ENCODE measurements at regions not wholly inside any gene's neighbourhood (a gene's known extent, or its start where the extent isn't known, plus 50 kb on each side); places are given as distances from the start of the nearest gene placed in this dataset.
"Not testable (repeated sequence)": the region's sequence is repeated elsewhere in the genome, so short reads cannot be mapped to it uniquely, and the experiment has no call there.

DNA sequence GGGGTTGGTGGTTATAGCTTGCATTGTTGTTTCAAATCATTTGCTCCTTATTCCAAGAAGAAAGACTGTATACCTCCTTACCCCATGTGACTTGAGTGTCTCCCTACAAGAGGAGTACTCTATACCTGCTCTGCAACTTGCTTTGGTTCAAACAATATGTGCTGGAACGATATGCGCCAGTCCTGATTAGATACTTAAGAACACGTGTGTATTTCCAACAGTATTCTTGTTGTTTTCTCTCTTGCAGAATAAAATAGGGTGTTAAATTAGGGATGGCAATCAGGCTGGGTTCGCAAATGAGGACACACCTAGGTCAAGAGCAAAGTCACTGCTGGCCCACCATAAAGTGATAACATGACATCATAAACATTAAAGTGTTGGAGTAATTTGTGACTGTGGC, 895.0 kb upstream of the SLITRK1 start:
- H4K20me1 ChIP-seq (ENCODE audit: insufficient read depth, low read depth, low read length): no peaks in the 10 kb centered on the region
- no peaks in the 10 kb centered on the region for H3K79me2 ChIP-seq (ENCODE audit: low read length)
- no peak overlapping the region for H3K9ac ChIP-seq (ENCODE audit: low read length)
- no peak overlapping the region for H2AFZ ChIP-seq (ENCODE audit: low read length)
- no peaks in the 10 kb centered on the region for H3K36me3 ChIP-seq (ENCODE audit: insufficient read depth, low read length)
- H3K9me2 ChIP-seq (replicated peaks; ENCODE audit: insufficient read depth, low read length): no peaks in the 10 kb centered on the region
- H3K4me3 ChIP-seq (ENCODE audit: low read length): no peak overlapping the region
- DNase-seq: no peak
- no peaks in the 10 kb centered on the region for H3K9me3 ChIP-seq (ENCODE audit: low read length)
- H3K4me2 ChIP-seq (ENCODE audit: low read depth, low read length, poor library complexity, severe bottlenecking): no peak overlapping the region
- H3K4me1 ChIP-seq (ENCODE audit: low read length): no peaks in the 10 kb centered on the region
- no peaks in the 10 kb centered on the region; the same call in 1 of the 2 replicates for H3K27me3 ChIP-seq (ENCODE audit: low read length)
- no peak overlapping the region for H3K27ac ChIP-seq (ENCODE audit: low read length)

DNA sequence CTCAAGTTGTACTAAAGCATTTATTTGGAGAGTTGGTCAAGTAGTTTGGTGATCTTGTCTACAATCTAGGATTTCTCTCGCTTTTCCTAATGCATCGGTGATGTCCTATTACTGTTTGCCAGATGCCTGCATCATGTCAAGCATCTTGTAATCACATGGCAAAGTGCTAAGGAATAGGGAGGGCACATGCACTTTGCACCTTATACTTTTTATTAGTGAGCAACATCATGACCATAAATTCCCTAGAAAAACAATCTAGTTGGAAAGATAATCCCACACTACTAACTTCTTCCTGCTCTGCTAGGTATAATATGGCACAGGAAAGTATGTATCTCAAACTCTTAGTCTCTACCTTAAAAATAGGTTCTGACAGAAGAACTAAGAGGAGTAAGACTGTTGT, 894.3 kb upstream of the SLITRK1 start:
- no peak for DNase-seq
- Histone ChIP-seq H3K9me3 (ENCODE audit: low read length) (no peaks in the 10 kb centered on the region), H3K27me3 (ENCODE audit: low read length) (no peaks in the 10 kb centered on the region; the same call in 1 of the 2 replicates), H3K9ac (ENCODE audit: low read length) (no peak overlapping the region), H3K79me2 (ENCODE audit: low read length) (no peaks in the 10 kb centered on the region), H4K20me1 (ENCODE audit: insufficient read depth, low read depth, low read length) (no peaks in the 10 kb centered on the region), H3K4me2 (ENCODE audit: low read depth, low read length, poor library complexity, severe bottlenecking) (no peak overlapping the region), H3K4me1 (ENCODE audit: low read length) (no peaks in the 10 kb centered on the region), H3K27ac (ENCODE audit: low read length) (no peak overlapping the region), H3K9me2 (replicated peaks; ENCODE audit: insufficient read depth, low read length) (no peaks in the 10 kb centered on the region), H2AFZ (ENCODE audit: low read length) (no peak overlapping the region), H3K4me3 (ENCODE audit: low read length) (no peak overlapping the region), H3K36me3 (ENCODE audit: insufficient read depth, low read length) (no peaks in the 10 kb centered on the region)

DNA sequence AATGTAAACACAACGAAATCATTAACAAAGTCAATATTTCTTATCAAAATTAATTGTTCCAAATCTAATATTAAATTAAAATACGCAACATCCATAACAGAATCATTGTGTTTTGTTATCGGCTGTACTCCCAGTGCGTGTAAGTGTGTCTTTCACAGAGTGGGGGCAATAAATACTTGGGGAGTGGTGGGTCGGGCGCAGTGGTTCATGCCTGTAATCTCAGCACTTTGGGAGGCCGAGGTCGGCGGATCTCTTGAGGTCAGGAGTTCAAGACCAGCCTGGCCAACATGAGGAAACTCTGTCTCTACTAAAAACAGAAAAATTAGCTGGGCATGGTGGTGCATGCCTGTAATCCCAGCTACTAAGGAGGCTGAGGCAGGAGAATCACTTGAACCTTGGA, 893.6 kb upstream of the SLITRK1 start:
- H3K9ac ChIP-seq (ENCODE audit: low read length); H3K4me1 ChIP-seq (ENCODE audit: low read length); H3K36me3 ChIP-seq (ENCODE audit: insufficient read depth, low read length); H3K79me2 ChIP-seq (ENCODE audit: low read length); H3K9me3 ChIP-seq (ENCODE audit: low read length); H3K9me2 ChIP-seq (replicated peaks; ENCODE audit: insufficient read depth, low read length); H3K27ac ChIP-seq (ENCODE audit: low read length); H2AFZ ChIP-seq (ENCODE audit: low read length); H3K27me3 ChIP-seq (ENCODE audit: low read length); H4K20me1 ChIP-seq (ENCODE audit: insufficient read depth, low read depth, low read length); H3K4me2 ChIP-seq (ENCODE audit: low read depth, low read length, poor library complexity, severe bottlenecking); H3K4me3 ChIP-seq (ENCODE audit: low read length); DNase-seq: not testable (repeated sequence)

DNA sequence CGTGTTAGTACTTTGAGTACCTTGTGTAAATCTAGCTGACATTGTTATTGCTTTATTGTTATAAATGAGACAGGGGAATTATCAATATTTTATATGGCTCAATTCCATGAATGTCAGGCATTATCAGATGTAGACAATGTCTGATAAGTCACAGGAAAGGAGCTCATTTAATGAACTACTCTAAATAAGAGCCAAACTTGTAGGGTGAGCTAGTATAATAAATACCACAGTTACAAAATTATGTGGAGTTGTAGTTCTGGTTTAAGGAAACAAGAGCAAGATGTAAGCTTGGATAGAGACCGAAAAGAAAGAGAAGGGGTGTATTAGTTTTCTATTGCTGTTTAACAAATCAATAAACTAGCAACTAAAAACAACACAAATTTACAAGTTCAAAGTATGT, 891.8 kb upstream of the SLITRK1 start:
- Histone ChIP-seq H3K9me3 (ENCODE audit: low read length) (no peaks in the 10 kb centered on the region), H3K9me2 (replicated peaks; ENCODE audit: insufficient read depth, low read length) (no peaks in the 10 kb centered on the region), H3K27ac (ENCODE audit: low read length) (no peak overlapping the region), H3K36me3 (ENCODE audit: insufficient read depth, low read length) (no peaks in the 10 kb centered on the region), H3K9ac (ENCODE audit: low read length) (no peak overlapping the region), H3K4me2 (ENCODE audit: low read depth, low read length, poor library complexity, severe bottlenecking) (no peak overlapping the region), H3K4me3 (ENCODE audit: low read length) (no peak overlapping the region), H3K79me2 (ENCODE audit: low read length) (no peaks in the 10 kb centered on the region), H4K20me1 (ENCODE audit: insufficient read depth, low read depth, low read length) (no peaks in the 10 kb centered on the region), H2AFZ (ENCODE audit: low read length) (no peak overlapping the region), H3K27me3 (ENCODE audit: low read length) (no peaks in the 10 kb centered on the region; the same call in 1 of the 2 replicates), H3K4me1 (ENCODE audit: low read length) (no peaks in the 10 kb centered on the region)
- no peak for DNase-seq

DNA sequence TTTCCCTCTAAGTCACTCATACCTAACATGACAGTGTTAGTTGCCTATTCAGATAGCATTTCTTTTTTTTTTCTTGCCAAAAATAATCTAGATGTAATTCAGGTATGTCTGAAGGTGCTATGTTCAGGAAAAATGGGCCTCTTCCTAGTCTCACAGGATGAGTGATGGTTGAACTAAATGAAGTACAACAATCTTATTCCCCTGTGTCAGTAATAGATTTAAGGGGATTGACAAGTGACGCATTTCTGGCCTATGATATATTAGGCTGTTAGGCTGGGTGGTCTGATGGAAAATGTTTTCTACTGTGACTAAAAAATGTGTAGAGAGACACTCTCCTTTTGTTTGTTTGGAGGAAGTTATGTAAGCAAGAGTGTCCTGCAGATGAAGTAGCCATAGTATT, 878.7 kb upstream of the SLITRK1 start:
- no peaks in the 10 kb centered on the region for H3K9me2 ChIP-seq (replicated peaks; ENCODE audit: insufficient read depth, low read length)
- H3K4me2 ChIP-seq (ENCODE audit: low read depth, low read length, poor library complexity, severe bottlenecking): no peak overlapping the region
- no peaks in the 10 kb centered on the region for H3K27me3 ChIP-seq (ENCODE audit: low read length)
- no peak overlapping the region for H3K27ac ChIP-seq (ENCODE audit: low read length)
- no peaks in the 10 kb centered on the region for H3K36me3 ChIP-seq (ENCODE audit: insufficient read depth, low read length)
- H3K4me1 ChIP-seq (ENCODE audit: low read length): no peaks in the 10 kb centered on the region
- no peak overlapping the region for H3K4me3 ChIP-seq (ENCODE audit: low read length)
- H2AFZ ChIP-seq (ENCODE audit: low read length): no peak overlapping the region
- H4K20me1 ChIP-seq (ENCODE audit: insufficient read depth, low read depth, low read length): no peaks in the 10 kb centered on the region
- DNase-seq: no peak
- H3K9me3 ChIP-seq (ENCODE audit: low read length): no peaks in the 10 kb centered on the region
- no peak overlapping the region for H3K9ac ChIP-seq (ENCODE audit: low read length)
- no peaks in the 10 kb centered on the region for H3K79me2 ChIP-seq (ENCODE audit: low read length)

DNA sequence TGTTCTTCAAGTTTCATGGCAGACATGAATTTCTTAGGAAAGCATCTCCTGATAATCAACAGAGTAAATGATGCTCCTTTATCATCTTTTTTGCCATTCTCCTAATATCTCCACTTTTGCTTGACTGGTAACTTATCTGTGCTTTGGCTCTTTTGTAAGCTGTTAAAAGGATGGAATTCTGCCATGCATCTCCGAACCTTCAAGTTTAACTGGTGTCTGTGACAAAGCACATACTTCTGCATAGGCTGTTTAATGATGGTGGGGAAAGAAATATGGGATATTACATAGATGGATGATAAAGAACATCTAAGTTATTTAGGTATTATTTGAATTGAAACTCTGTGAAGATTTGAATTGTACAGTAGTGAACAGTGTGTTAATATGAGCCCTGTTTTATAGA, 866.9 kb upstream of the SLITRK1 start:
- Histone ChIP-seq H3K27me3 (ENCODE audit: low read length) (0 out of 2 replicates have a peak, but pooled peaks cover 3% of the 10 kb centered on the region), H3K4me1 (ENCODE audit: low read length) (no peaks in the 10 kb centered on the region), H4K20me1 (ENCODE audit: insufficient read depth, low read depth, low read length) (no peaks in the 10 kb centered on the region), H3K4me3 (ENCODE audit: low read length) (no peak overlapping the region), H3K4me2 (ENCODE audit: low read depth, low read length, poor library complexity, severe bottlenecking) (no peak overlapping the region), H3K9ac (ENCODE audit: low read length) (no peak overlapping the region), H3K79me2 (ENCODE audit: low read length) (no peaks in the 10 kb centered on the region), H3K36me3 (ENCODE audit: insufficient read depth, low read length) (no peaks in the 10 kb centered on the region), H2AFZ (ENCODE audit: low read length) (no peak overlapping the region), H3K27ac (ENCODE audit: low read length) (no peak overlapping the region), H3K9me3 (ENCODE audit: low read length) (no peaks in the 10 kb centered on the region), H3K9me2 (replicated peaks; ENCODE audit: insufficient read depth, low read length) (no peaks in the 10 kb centered on the region; the same call in 1 of the 2 replicates)
- no peak for DNase-seq

DNA sequence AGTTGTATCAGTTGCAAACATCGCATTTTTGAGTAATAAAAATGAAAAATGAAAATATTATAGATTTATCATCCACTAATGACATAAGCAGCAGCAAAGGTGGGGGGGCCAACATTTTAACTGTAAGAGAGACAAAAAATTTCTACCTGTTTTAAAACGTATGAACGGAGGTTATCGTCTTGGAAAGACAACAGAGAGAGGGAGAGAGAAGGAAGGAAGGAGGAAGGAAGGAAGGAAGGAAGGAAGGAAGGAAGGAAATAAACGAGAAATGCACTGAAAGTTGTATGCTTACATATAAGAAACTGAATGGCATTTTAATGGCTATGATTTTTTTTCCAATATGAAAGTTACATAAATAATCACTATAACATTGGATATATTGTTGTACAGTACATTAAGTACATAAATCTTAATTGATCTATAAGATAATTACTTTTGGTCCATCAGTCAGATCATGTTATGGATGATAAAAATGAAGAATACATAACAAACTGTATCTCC, 862.8 kb upstream of the SLITRK1 start:
- Histone ChIP-seq H3K79me2 (ENCODE audit: low read length) (no peaks in the 10 kb centered on the region), H3K27ac (ENCODE audit: low read length) (no peak overlapping the region)

DNA sequence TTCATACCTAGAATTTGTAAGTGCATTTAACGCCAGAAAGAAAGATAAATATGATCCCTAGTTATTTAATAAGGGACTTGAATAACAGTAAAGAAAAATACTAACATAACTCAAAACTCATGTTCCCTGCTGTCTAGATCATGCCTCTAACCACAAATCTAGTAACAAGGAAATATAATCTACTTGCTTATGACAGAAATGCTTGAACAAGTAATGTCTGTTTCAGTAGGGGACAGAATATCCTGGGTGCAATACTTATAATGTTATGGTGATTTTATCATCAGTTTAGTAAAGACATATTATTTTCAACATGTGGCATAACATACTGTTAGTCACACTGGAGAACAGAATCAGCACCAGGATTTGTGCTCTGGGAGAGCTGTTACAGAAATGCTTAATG, 861.9 kb upstream of the SLITRK1 start:
- H4K20me1 ChIP-seq (ENCODE audit: insufficient read depth, low read depth, low read length): no peaks in the 10 kb centered on the region
- DNase-seq: no peak
- H3K9me3 ChIP-seq (ENCODE audit: low read length): no peaks in the 10 kb centered on the region
- no peaks in the 10 kb centered on the region for H3K79me2 ChIP-seq (ENCODE audit: low read length)
- no peaks in the 10 kb centered on the region for H3K4me1 ChIP-seq (ENCODE audit: low read length)
- H3K4me3 ChIP-seq (ENCODE audit: low read length): no peak overlapping the region
- 0 out of 2 replicates have a peak, but pooled peaks cover 3% of the 10 kb centered on the region for H3K27me3 ChIP-seq (ENCODE audit: low read length)
- H3K9ac ChIP-seq (ENCODE audit: low read length): no peak overlapping the region
- no peak overlapping the region for H3K27ac ChIP-seq (ENCODE audit: low read length)
- H2AFZ ChIP-seq (ENCODE audit: low read length): no peak overlapping the region
- no peak overlapping the region for H3K4me2 ChIP-seq (ENCODE audit: low read depth, low read length, poor library complexity, severe bottlenecking)
- H3K9me2 ChIP-seq (replicated peaks; ENCODE audit: insufficient read depth, low read length): no peaks in the 10 kb centered on the region
- no peaks in the 10 kb centered on the region for H3K36me3 ChIP-seq (ENCODE audit: insufficient read depth, low read length)

More for the DNA sequence above, 862.8 kb upstream of the SLITRK1 start:
- Histone ChIP-seq H3K9ac (ENCODE audit: low read length) (no peak overlapping the region), H3K4me2 (ENCODE audit: low read depth, low read length, poor library complexity, severe bottlenecking) (no peak overlapping the region), H3K4me3 (ENCODE audit: low read length) (no peak overlapping the region), H4K20me1 (ENCODE audit: insufficient read depth, low read depth, low read length) (no peaks in the 10 kb centered on the region), H3K9me2 (replicated peaks; ENCODE audit: insufficient read depth, low read length) (no peaks in the 10 kb centered on the region), H3K9me3 (ENCODE audit: low read length) (no peaks in the 10 kb centered on the region), H3K4me1 (ENCODE audit: low read length) (no peaks in the 10 kb centered on the region), H3K27me3 (ENCODE audit: low read length) (0 out of 2 replicates have a peak, but pooled peaks cover 3% of the 10 kb centered on the region), H3K36me3 (ENCODE audit: insufficient read depth, low read length) (no peaks in the 10 kb centered on the region), H2AFZ (ENCODE audit: low read length) (no peak overlapping the region)
- DNase-seq: no peak

DNA sequence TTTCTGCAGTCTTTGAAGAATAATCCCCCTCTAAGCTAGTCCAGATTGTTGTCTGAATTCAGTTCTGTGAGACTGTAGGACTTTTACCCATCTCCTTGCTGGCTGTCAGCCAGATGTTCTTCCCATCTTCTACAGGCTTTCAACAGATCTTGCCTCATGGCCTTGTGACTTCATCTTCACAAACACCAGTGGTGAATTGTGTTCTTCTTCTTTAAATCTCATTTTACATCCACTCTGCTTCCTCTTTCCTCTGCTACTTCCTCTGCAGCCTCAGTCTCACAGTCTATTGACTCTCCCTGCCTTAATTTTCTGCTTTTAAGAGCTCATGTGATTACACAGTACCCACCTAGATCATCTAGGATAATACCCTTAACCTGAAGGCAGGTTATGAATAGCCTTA, 859.0 kb upstream of the SLITRK1 start:
- H3K9me2 ChIP-seq (replicated peaks; ENCODE audit: insufficient read depth, low read length): no peaks in the 10 kb centered on the region
- H3K9me3 ChIP-seq (ENCODE audit: low read length): no peaks in the 10 kb centered on the region
- no peaks in the 10 kb centered on the region for H3K4me1 ChIP-seq (ENCODE audit: low read length)
- H3K79me2 ChIP-seq (ENCODE audit: low read length): no peaks in the 10 kb centered on the region
- H3K9ac ChIP-seq (ENCODE audit: low read length): no peak overlapping the region
- H3K36me3 ChIP-seq (ENCODE audit: insufficient read depth, low read length): no peaks in the 10 kb centered on the region
- H2AFZ ChIP-seq (ENCODE audit: low read length): no peak overlapping the region
- peak; percentile 42 for DNase-seq
- H3K4me3 ChIP-seq (ENCODE audit: low read length): no peak overlapping the region
- no peak overlapping the region for H3K27ac ChIP-seq (ENCODE audit: low read length)
- no peaks in the 10 kb centered on the region for H4K20me1 ChIP-seq (ENCODE audit: insufficient read depth, low read depth, low read length)
- H3K27me3 ChIP-seq (ENCODE audit: low read length): no peaks in the 10 kb centered on the region
- no peak overlapping the region for H3K4me2 ChIP-seq (ENCODE audit: low read depth, low read length, poor library complexity, severe bottlenecking)
